Fibroblast of villous mesenchyme (primary cell): ENCODE measurements at regions not wholly inside any gene's neighbourhood (a gene's known extent, or its start where the extent isn't known, plus 50 kb on each side); places are given as distances from the start of the nearest gene placed in this dataset.

Experiments
- DNase-seq: peaks from one replicate; pipeline ENCODE4 v3.0.0-alpha.2; 2010; ENCODE audit warnings: low read depth
- H3K4me3 ChIP-seq: 2 replicates; pipeline ENCODE4 v1.5.1; 2011; ENCODE audit warnings: low read depth, mild to moderate bottlenecking, low read length
- CTCF ChIP-seq: IDR thresholded peaks from 2 replicates; pipeline ENCODE4 v1.5.1; 2012; ENCODE audit warnings: low read depth, mild to moderate bottlenecking, low read length; ENCODE audit not compliant: insufficient read depth

- TF ChIP-seq CTCF, result no peak
- no peak overlapping the region for H3K4me3 ChIP-seq
- no peak for DNase-seq
These were observed 85.5 kb upstream of the SSTR1 start for GRCh38 chr14:38122241-38122640.

- no peak for DNase-seq
- H3K4me3 ChIP-seq, result no peak overlapping the region
- TF ChIP-seq CTCF, result no peak
These were observed 83.2 kb upstream of the SSTR1 start for GRCh38 chr14:38124506-38124905.

GRCh38 chr14:38125481-38126037, 82.1 kb upstream of the SSTR1 start:
- no peak for TF ChIP-seq CTCF
- H3K4me3 ChIP-seq, result no peak overlapping the region
- no peak for DNase-seq

GRCh38 chr14:38127356-38127755, 80.3 kb upstream of the SSTR1 start:
- H3K4me3 ChIP-seq, result no peak overlapping the region
- TF ChIP-seq CTCF, result no peak
- no peak for DNase-seq

- TF ChIP-seq CTCF, result no peak
- peak; percentile 66 for DNase-seq
- H3K4me3 ChIP-seq, result no peak overlapping the region
These were observed 79.9 kb upstream of the SSTR1 start for GRCh38 chr14:38127784-38128183.

GRCh38 chr14:38128640-38129039, 79.1 kb upstream of the SSTR1 start:
- no peak overlapping the region for H3K4me3 ChIP-seq
- no peak for DNase-seq
- TF ChIP-seq CTCF, result no peak

GRCh38 chr14:38129192-38129591, 78.5 kb upstream of the SSTR1 start:
- no peak for DNase-seq
- TF ChIP-seq CTCF, result no peak
- H3K4me3 ChIP-seq, result no peak overlapping the region
